NCI-H128 (cell line): ENCODE measurements at regions not wholly inside any gene's neighbourhood (a gene's known extent, or its start where the extent isn't known, plus 50 kb on each side); places are given as distances from the start of the nearest gene placed in this dataset.
"Not testable (repeated sequence)": the region's sequence is repeated elsewhere in the genome, so short reads cannot be mapped to it uniquely, and the experiment has no call there.

ENCODE experiments used
- DNase-seq: peaks from one replicate; lab custom pipeline; 2025; ENCODE audit not compliant: unreplicated experiment; lab: John Stamatoyannopoulos, UW

DNA sequence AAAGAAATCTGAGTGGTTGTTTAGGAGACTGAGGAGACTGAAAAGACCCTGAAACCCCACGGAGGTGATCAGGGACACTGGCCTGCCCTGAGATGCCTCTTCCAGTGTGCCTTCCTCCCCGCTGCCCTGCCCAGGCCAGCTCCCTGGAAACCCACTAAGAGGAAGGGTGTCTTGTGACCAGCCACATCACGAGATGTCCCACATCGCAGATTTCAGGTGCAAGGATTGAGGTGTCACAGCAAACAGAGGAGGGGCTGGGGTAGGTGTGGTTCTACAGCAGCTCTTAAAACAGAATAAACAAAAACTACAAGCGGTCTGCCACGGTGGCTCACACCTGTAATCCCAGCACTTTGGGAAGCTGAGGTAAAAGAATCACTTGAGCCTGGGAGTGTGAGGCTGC lies 184.3 kb upstream of the C14orf180 start:
- DNase-seq, result no peak

GRCh38 chr14:104395941-104396681 lies 183.5 kb upstream of the C14orf180 start:
- no peak for DNase-seq

DNA sequence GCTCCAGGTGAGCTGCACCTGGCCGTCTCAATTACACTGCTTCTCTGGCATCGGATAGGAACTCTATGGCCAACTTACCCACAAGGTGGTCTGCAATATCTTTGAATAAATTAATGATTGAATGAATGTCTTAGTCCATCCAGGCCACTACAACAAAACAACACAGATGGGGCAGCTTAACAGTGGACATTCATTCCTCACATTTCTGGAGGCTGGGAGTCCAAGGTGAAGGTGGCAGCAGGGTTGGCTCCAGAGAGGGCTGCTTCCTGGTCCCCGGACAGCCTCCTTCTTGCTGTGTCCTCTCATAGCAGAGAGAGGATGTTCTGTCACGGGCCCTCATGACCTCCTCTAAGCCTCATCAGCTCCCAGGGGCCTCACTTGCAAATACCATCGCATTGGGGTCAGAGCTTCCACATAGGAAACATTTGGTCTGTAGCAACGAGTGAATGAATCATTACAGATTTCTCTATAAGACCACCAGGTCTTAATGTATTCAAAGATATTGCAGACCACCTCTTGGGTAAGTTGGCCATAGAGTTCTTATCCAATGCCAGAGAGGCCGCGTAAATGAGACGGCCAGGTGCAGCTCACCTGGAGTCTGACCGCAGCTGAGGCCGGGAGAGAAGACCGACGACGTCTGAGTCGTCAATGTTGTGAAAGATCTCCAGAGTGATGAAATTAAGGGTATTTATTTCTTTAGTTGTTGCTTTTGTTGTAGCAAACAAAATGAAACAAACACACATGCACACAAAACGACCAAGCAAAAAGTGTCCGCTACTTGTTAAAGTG lies 182.7 kb upstream of the C14orf180 start:
- DNase-seq, result no peak

DNA sequence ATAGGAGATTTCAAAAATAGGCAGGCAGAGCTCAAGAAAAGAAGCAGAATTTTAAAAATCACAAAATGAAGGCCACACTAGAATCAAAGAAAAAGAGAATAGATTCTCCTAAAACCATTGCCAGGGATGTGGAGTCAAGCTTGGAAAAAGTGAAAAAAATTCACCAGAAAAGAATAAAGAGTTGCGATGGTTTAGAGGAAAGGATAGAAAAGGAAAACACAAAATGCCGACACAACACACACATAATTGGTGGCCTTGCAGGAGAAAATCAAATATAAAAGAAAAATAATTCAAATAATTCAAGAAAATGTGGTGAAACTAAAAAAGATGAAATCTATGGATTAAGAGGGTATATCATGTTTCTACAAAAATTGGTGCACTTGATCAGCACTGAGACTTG lies 181.6 kb upstream of the C14orf180 start:
- no peak for DNase-seq

- no peak for DNase-seq
Measured at GRCh38 chr14:104398656-104399055, 180.9 kb upstream of the C14orf180 start.

DNA sequence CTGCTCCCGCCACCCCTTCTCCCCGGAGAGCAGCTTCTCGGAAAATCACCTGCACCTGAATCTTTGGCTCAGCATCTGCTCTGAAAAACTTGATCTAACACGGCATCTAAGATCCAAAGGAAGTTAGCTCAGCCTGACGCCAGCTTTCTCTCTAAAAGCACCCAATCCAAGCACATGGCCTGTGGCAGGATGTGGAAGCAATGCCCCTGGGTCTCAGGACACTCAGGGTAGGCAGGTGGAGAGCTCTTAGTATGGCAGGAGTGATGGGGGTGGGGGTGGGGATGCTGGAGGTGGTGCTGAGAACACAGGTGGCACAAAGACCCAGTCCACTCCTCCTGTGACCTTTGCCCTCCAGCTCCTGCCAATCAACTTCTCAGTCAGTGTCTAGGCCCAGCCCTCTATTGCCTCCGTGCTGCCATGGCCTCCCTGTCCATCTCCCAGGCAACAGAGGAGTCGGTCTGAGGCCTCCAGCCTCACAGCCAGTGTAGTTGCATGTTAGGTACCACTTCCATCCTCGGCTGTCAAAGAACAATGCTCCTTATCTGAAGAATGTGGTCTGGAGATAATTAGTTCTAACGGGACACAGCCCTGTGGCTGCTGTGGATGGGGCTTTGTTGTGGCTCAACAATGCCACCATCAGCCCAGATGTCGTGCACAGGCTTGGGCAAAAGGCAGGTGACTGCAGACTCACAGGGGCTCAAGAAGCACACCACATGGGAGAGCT lies 180.0 kb upstream of the C14orf180 start:
- DNase-seq, result no peak

- DNase-seq, result no peak
Measured at GRCh38 chr14:104400355-104400754, 179.2 kb upstream of the C14orf180 start.

- no peak for DNase-seq
Measured at GRCh38 chr14:104401785-104402184, 177.8 kb upstream of the C14orf180 start.

GRCh38 chr14:104402303-104402702 lies 177.3 kb upstream of the C14orf180 start:
- not testable (repeated sequence) for DNase-seq

DNA sequence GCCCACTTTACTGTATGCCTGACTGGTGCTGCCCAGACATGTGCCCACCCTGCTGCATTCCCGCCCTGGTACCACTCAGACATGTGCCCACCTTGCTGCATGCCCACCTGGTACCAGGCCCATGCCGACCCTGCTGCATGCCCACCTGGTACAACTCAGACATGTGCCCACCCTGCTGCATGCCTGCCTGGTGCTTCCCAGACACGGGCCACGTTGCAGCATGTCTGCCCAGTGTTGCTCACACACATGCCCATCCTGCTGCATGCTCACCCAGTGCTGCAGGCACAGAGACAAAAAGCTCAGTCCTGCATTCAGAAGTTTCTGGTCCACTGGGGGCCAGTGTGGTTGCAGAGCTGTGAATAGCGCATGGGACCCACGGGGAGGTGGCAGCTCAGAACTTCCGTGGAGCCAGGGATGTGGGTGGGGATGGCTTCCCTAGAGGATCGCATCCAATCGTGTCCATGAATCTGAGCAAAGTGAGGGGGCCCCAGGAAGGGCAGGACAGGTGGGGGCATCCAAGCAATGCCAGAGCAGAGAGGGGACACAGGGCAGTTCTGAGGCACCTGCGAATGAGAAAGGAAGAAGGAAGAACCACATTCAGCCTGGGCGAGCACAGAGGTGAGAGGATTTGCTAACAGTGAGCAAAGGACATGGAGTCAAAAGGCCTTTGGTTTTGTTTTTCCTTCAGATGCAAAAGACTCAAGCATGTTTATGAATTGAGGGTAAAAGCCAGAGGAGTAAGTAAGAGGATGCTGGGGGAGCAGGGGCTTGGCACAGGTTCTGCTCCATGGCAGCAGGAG lies 175.9 kb upstream of the C14orf180 start:
- no peak for DNase-seq

- DNase-seq, result no peak
Measured at GRCh38 chr14:104404922-104405321, 174.6 kb upstream of the C14orf180 start.

DNA sequence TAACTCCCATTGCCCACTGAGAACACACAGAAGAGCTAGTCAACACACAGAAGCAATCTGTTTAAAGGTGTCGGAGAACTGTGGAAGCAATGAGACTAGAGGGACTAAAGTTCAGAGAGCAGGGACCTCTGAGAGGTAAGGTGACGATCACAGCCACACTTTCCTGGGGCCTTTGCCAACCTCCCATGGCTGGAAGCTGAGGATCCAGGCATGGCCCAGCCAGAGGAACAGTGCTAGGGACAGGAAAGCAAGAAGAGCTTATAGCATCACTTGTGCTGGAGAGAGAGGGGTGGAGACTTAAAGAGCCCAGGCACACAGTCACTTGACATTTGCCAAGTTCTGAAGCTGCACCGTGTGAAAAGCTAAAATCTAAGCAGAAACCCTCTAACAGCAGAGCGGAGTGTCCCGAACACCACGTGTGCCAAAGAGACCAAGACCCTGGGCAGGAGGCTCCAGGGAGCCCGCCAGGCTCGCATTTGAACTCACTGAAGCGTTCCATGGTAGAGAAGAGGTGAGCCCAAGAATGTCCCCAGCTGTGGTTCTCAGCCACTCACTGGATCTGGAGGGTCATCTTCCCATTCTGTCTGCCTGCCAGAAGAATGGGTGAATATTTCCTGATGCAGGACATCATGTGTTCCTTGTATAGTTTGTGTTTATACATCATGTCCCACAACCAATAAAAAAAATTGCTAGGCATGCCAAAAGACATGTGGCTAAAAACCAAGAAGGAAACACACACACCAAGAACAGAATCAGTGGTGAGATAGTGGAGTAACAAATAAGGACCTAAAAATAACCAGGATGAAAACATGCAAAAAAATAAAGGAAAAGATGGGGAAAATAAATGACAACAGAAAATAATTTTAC lies 174.0 kb upstream of the C14orf180 start:
- no peak for DNase-seq

- no peak for DNase-seq
Measured at GRCh38 chr14:104406831-104407230, 172.7 kb upstream of the C14orf180 start.

DNA sequence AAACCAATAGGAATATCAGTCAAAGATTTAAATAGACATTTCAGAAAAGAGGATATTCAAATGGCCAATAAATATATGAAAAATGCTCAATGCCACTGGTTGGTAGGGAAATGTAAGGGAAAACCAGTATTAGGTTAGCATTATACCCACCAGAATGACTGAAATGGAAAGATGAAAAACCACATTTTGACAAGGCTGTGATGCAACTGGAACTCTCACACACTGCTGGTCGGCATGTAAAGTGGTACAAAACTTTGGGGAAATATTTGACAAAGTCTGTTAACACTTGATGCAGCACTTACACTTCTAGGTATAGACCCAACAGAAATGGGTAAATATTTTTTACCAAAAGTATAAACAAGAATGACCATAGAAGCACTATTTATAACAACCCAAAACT lies 163.2 kb upstream of the C14orf180 start:
- DNase-seq, result no peak

GRCh38 chr14:104419865-104420505 lies 159.6 kb upstream of the C14orf180 start:
- DNase-seq, result no peak

DNA sequence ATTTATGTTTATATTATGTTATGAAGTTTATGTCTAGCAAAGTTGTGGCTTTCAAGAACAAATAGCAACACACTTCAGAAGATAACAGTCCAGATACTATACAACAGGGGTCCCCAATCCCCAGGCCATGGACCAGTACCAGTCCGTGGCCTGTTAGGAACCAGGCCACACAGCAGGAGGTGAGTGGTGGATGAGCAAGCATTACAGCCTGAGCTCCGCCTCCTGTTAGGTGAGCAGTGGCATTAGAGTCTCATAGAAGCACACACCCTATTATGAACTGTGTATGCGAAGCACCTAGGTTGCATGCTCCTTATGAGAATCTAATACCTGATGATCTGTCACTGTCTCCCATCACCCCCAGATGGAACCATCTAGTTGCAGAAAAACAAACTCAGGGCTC lies 159.0 kb upstream of the C14orf180 start:
- not testable (repeated sequence) for DNase-seq

DNA sequence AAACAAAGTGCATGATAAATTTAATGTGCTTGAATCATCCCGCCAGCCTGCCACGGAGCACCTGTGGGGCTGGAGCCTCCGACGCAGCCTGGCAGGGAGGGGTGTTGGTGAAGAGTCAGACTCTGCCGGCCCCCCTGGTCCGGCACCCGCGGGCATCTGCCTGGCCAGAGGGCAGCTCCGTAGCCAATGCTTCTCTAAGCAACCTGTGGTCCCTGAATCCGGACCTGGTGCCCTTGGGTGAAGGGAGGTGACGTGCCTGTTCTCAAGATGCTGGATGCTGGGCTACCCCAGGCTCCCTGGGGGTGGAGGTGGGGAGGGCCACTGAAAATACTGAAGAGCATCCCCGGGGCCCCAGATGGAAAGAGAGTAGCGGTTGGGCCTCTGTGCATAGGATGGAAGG lies 158.6 kb upstream of the C14orf180 start:
- no peak for DNase-seq

DNA sequence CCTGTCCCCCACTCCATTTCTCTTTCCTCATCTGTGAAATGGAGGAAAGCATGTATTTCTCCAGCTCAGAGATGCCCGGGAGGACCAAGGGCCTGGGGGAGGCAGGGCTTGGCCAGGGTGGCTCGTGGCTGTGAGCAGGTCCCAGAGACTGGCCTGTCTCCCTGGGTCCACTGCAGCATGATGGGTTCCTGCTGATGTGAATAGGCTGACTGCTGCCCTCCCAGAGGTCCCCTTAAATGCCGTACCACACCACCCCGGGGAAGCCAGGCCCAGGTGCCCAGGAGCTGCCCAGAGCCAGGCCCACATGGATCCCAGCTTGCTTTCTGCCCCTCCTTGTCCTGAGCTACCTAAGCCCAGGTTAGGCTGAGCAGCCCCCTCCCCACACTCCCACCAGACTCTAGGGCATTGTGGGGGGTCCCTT lies 158.2 kb upstream of the C14orf180 start:
- DNase-seq, result no peak
